Trophoblast cell (in vitro differentiated cells and primary cell): ENCODE measurements at regions not wholly inside any gene's neighbourhood (a gene's known extent, or its start where the extent isn't known, plus 50 kb on each side); places are given as distances from the start of the nearest gene placed in this dataset.

ENCODE experiments used
- DNase-seq, 2 donors: peaks; one replicate each; pipeline ENCODE4 v3.0.0-alpha.2; 2016
- H2AFZ ChIP-seq: 2 replicates; pipeline ENCODE4 v1.6.1; 2013; ENCODE audit warnings: low read length, moderate library complexity, mild to moderate bottlenecking; ENCODE audit not compliant: insufficient read depth, poor library complexity
- H2AK5ac ChIP-seq: 2 replicates; pipeline ENCODE4 v1.6.1; 2013; ENCODE audit warnings: mild to moderate bottlenecking, low read length
- H2BK120ac ChIP-seq: 2 replicates; pipeline ENCODE4 v1.6.1; 2013; ENCODE audit warnings: low read length, mild to moderate bottlenecking, moderate library complexity; ENCODE audit not compliant: insufficient read depth, poor library complexity
- H2BK12ac ChIP-seq: 2 replicates; pipeline ENCODE4 v1.6.1; 2013; ENCODE audit warnings: mild to moderate bottlenecking, low read length, moderate library complexity
- H2BK5ac ChIP-seq: 2 replicates; pipeline ENCODE4 v1.6.1; 2013; ENCODE audit warnings: low read length, low read depth, moderate library complexity, mild to moderate bottlenecking; ENCODE audit not compliant: poor library complexity
- H3K14ac ChIP-seq: 2 replicates; pipeline ENCODE4 v1.6.1; 2013; ENCODE audit warnings: mild to moderate bottlenecking, low read length
- H3K18ac ChIP-seq: 2 replicates; pipeline ENCODE4 v1.6.1; 2013; ENCODE audit warnings: mild to moderate bottlenecking, low read length
- H3K23ac ChIP-seq: 2 replicates; pipeline ENCODE4 v1.6.1; 2013; ENCODE audit warnings: low read length
- H3K27ac ChIP-seq: 2 replicates; pipeline ENCODE4 v1.5.1; 2013; ENCODE audit warnings: low read depth, mild to moderate bottlenecking, inconsistent platforms, low read length, moderate library complexity
- H3K27me3 ChIP-seq: 2 replicates; pipeline ENCODE4 v1.6.1; 2013; ENCODE audit warnings: inconsistent platforms, mild to moderate bottlenecking, low read length, moderate library complexity; ENCODE audit not compliant: insufficient read depth
- H3K36me3 ChIP-seq, 2 experiments: 1 replicate in 1 of 2; 2 replicates in 1 of 2; pipeline ENCODE4 v1.6.1; 2013; ENCODE audit warnings: low read length in 2 of 2, mild to moderate bottlenecking in 2 of 2, moderate library complexity in 1 of 2; ENCODE audit not compliant: insufficient read depth in 2 of 2, control insufficient read depth in 1 of 2
- H3K4ac ChIP-seq: 2 replicates; pipeline ENCODE4 v1.6.1; 2013; ENCODE audit warnings: low read depth, mild to moderate bottlenecking, low read length, moderate library complexity
- H3K4me1 ChIP-seq, 2 experiments: 1 replicate in 1 of 2; 2 replicates in 1 of 2; pipeline ENCODE4 v1.6.1; 2013; ENCODE audit warnings: low read length in 2 of 2, mild to moderate bottlenecking in 2 of 2, moderate library complexity in 1 of 2; ENCODE audit not compliant: insufficient read depth in 2 of 2, control insufficient read depth in 1 of 2
- H3K4me2 ChIP-seq: 2 replicates; pipeline ENCODE4 v1.6.1; 2013; ENCODE audit warnings: inconsistent platforms, mild to moderate bottlenecking, low read length, moderate library complexity
- H3K4me3 ChIP-seq: 2 replicates; pipeline ENCODE4 v1.5.1; 2013; ENCODE audit warnings: mild to moderate bottlenecking, low read depth, low read length, inconsistent platforms
- H3K79me1 ChIP-seq: one replicate; pipeline ENCODE4 v1.6.1; 2013; ENCODE audit warnings: low read length
- H3K79me2 ChIP-seq: 2 replicates; pipeline ENCODE4 v1.6.1; 2013; ENCODE audit warnings: low read length, mild to moderate bottlenecking; ENCODE audit not compliant: control insufficient read depth, insufficient read depth, poor library complexity
- H3K9ac ChIP-seq: 2 replicates; pipeline ENCODE4 v1.6.1; 2013; ENCODE audit warnings: mild to moderate bottlenecking, low read length
- H3K9me3 ChIP-seq: 2 replicates; pipeline ENCODE4 v1.6.1; 2013; ENCODE audit warnings: low read depth, mild to moderate bottlenecking, control low read depth, inconsistent platforms, low read length; ENCODE audit not compliant: insufficient read depth
- H4K12ac ChIP-seq: 2 replicates; pipeline ENCODE4 v1.6.1; 2013; ENCODE audit warnings: low read depth, mild to moderate bottlenecking, low read length, moderate library complexity
- H4K8ac ChIP-seq: 2 replicates; pipeline ENCODE4 v1.6.1; 2013; ENCODE audit warnings: low read depth, mild to moderate bottlenecking, low read length, moderate library complexity
- H4K91ac ChIP-seq: one replicate; pipeline ENCODE4 v1.6.1; 2013; ENCODE audit warnings: low read depth, mild to moderate bottlenecking, low read length, moderate library complexity
- WGBS: extraction: QIAGEN DNeasy Blood & Tissue Kit; methylation state at CpG from one replicate; pipeline ENCODE4 v1.1.7; 2013; ENCODE audit warnings: missing lambda C conversion rate; ENCODE audit not compliant: insufficient read length, insufficient coverage; ENCODE audit errors: extremely low coverage; 5-methylcytosine and 5-hydroxymethylcytosine counted together

DNA sequence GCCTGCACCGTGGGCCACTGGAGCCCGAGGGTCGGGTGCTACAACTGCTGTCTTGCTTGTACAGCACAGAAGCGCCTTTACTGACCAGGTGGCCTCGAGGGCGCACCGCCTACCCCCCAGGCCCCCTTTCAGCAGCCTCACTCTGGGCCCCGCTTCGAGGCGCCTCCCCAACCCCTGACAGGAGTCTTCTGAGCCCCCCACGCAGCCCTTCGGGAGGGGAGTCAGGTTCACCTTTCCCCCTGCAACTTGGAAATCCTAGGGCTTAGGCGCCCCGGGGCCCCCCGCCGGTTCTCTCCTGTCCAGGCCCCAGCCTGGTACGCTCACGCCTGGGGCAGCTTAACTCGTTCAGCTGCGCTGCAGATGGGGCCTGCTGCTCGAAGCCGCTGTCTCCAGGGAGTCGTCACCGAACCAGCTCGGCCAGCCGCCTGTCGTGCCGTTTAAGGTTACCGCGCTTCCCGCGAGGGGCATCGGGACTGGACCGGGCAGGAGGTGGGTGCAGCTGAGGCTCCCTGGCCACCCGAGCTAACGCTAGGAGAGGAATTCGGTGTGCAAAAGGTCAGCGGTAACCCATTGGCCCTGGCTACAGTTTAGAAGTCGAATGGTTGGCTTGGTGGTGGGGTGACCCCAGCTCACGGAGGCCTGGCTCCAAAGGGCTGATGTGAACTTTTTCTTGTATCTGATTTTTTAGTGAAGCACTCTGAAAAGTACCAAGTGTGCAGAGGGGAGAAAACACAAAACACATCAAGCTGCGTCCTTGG lies 58.9 kb upstream of the BCOR start:
- Histone ChIP-seq H3K79me1 (peaks cover 7% of the 10 kb centered on the region), H3K9ac (no peak overlapping the region), H2BK5ac (no peak overlapping the region), H4K91ac (no peak overlapping the region), H3K23ac (no peak overlapping the region), H2BK120ac (no peak overlapping the region), H2BK12ac (no peak overlapping the region), H2AFZ (no peak overlapping the region), H3K36me3 (no peaks in the 10 kb centered on the region), H3K27me3 (peaks cover 27% of the 10 kb centered on the region), H2AK5ac (no peak overlapping the region), H3K4me2 (no peak overlapping the region), H4K8ac (no peak overlapping the region), H3K4ac (no peak overlapping the region), H3K27ac (no peak overlapping the region), H4K12ac (no peak overlapping the region), H3K18ac (no peak overlapping the region), H3K4me1 (peaks cover 34 to 39% of the 10 kb centered on the region in 2 experiments), H3K79me2 (peaks cover 3% of the 10 kb centered on the region), H3K4me3 (no peak overlapping the region), H3K14ac (no peak overlapping the region), H3K9me3 (no peaks in the 10 kb centered on the region)
- DNase-seq, result no peak
- WGBS, result no CpG with 5 or more reads among the region's 41 CpGs

DNA sequence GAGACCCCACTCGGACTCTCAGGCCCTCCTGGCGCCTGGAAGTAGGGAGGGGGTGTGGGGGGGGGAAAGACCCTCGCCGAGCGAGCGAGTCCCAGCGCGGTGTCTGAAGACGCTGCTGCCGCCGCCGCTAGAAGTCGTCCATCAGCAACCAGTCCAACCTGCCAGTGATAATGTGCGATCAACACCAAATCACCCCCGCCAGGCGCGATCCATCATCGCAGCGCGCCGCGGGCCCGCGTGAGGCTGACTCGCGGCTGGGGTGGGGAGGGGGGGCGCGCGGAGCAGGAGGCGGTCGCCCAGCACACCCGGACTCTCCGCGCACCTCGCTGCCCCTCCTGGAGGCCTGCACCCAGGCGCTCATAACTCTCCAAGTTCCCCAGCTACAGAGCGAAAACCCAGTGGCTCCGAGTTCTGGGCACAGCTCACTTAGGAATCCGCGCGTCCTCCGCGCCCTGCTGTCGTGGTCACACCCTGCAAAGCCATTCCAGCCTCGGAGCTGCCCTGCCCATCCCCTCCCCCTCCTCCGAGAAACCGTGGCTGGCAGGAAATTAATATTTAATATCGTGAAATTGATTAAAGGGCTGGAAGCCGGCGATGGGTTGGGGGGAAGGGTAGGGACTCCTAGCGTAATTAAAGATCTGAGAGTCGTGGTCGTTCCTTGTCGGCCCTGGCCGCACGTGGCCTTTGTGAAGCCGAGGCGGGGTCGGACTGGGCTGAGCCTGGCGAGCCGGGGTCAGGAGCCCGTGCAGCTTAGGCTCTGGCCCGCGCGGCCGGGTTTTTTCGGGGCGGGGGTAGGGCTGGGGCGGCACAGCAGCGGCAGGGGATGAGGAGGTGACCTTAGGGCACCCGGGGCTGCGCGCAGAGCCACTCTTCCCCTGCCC lies 58.1 kb upstream of the BCOR start:
- H4K8ac ChIP-seq, result no peak overlapping the region
- peaks cover 34 to 39% of the 10 kb centered on the region in 2 experiments for H3K4me1 ChIP-seq
- H2BK120ac ChIP-seq, result peak overlapping the region; percentile 29
- H3K36me3 ChIP-seq, result no peaks in the 10 kb centered on the region
- no peak overlapping the region for H3K23ac ChIP-seq
- peaks cover 7% of the 10 kb centered on the region for H3K79me1 ChIP-seq
- H4K91ac ChIP-seq, result no peak overlapping the region
- no peak overlapping the region for H2BK12ac ChIP-seq
- peaks cover 3% of the 10 kb centered on the region for H3K79me2 ChIP-seq
- H2AFZ ChIP-seq, result no peak overlapping the region
- no peak for DNase-seq
- H4K12ac ChIP-seq, result no peak overlapping the region
- no peak overlapping the region for H3K4ac ChIP-seq
- no peak overlapping the region for H3K18ac ChIP-seq
- H3K9ac ChIP-seq, result no peak overlapping the region
- no peak overlapping the region for H2AK5ac ChIP-seq
- peak overlapping the region; percentile 76 for H3K4me2 ChIP-seq
- no peak overlapping the region for H3K27ac ChIP-seq
- WGBS, result no CpG with 5 or more reads among the region's 73 CpGs
- H3K14ac ChIP-seq, result no peak overlapping the region
- no peaks in the 10 kb centered on the region for H3K9me3 ChIP-seq
- H3K4me3 ChIP-seq, result no peak overlapping the region
- no peak overlapping the region for H2BK5ac ChIP-seq
- peaks cover 30% of the 10 kb centered on the region for H3K27me3 ChIP-seq

GRCh38 chrX:40154853-40155588 lies 57.3 kb upstream of the BCOR start:
- Histone ChIP-seq H3K27ac (no peak overlapping the region), H3K4me2 (peak overlapping the region; percentile 76), H4K8ac (no peak overlapping the region), H3K18ac (no peak overlapping the region), H4K91ac (no peak overlapping the region), H3K23ac (no peak overlapping the region), H3K4ac (no peak overlapping the region), H3K79me2 (peaks cover 3% of the 10 kb centered on the region), H3K4me3 (no peak overlapping the region), H3K9me3 (no peaks in the 10 kb centered on the region), H2BK12ac (no peak overlapping the region), H3K79me1 (peaks cover 7% of the 10 kb centered on the region), H2AK5ac (no peak overlapping the region), H3K27me3 (peaks cover 34% of the 10 kb centered on the region), H3K14ac (no peak overlapping the region), H2BK5ac (no peak overlapping the region), H3K36me3 (no peaks in the 10 kb centered on the region), H2BK120ac (no peak overlapping the region), H2AFZ (no peak overlapping the region), H3K4me1 (peaks cover 34 to 39% of the 10 kb centered on the region in 2 experiments), H3K9ac (no peak overlapping the region), H4K12ac (no peak overlapping the region)
- WGBS, result no CpG with 5 or more reads among the region's 72 CpGs
- peak; percentile 68 to 76 for DNase-seq

DNA sequence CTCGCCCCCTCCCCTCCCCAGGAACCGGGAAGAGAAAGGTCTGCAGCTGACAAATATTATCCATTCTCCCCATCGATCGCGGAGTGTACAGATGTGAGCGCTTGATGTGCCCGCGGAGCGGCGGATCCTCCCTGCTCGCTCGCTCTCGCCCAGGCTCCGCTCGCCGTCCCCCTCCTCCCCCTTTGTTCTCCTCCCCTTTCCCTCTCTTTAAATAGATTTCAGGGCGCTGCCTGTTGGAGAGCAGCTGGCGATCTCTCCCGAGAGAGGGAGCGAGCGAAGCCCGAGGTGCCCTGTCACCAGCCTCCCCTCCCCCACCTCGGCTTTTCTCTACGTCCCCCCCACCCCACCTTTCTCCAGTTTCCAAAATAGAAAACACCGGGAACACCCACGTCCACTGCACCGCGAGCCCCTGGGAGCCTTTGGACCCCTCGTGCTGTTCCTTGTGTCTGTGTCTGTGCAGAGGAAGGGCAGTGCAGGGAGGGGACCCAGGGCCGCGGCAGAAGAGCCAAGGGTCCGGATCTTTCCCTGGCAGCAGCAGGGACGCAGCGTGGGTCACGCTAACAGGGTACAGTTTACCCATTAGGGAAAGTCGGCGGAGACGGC lies 56.6 kb upstream of the BCOR start:
- Histone ChIP-seq H2BK12ac (no peak overlapping the region), H2AK5ac (no peak overlapping the region), H2BK120ac (no peak overlapping the region), H3K4me1 (peaks cover 36 to 39% of the 10 kb centered on the region in 2 experiments), H3K27me3 (peaks cover 34% of the 10 kb centered on the region), H4K8ac (no peak overlapping the region), H3K79me2 (peaks cover 3% of the 10 kb centered on the region), H3K4ac (no peak overlapping the region), H3K14ac (no peak overlapping the region), H3K79me1 (peaks cover 7% of the 10 kb centered on the region), H4K91ac (no peak overlapping the region), H2AFZ (no peak overlapping the region), H3K27ac (no peak overlapping the region), H3K4me3 (no peak overlapping the region), H2BK5ac (no peak overlapping the region), H4K12ac (no peak overlapping the region), H3K4me2 (peak overlapping the region; percentile 49), H3K18ac (no peak overlapping the region), H3K9ac (no peak overlapping the region), H3K23ac (no peak overlapping the region), H3K9me3 (no peaks in the 10 kb centered on the region), H3K36me3 (no peaks in the 10 kb centered on the region)
- no peak for DNase-seq
- WGBS, result no CpG with 5 or more reads among the region's 38 CpGs
